Stimulated activated CD4-positive, alpha-beta T cell treated with anti-CD3 and anti-CD28 coated beads, Interleukin-12 subunit alpha, Interleukin-12 subunit beta, amount 100 ng/mL, for 24 hours (primary cell): ENCODE measurements at regions not wholly inside any gene's neighbourhood (a gene's known extent, or its start where the extent isn't known, plus 50 kb on each side); places are given as distances from the start of the nearest gene placed in this dataset.
"Not testable (repeated sequence)": the region's sequence is repeated elsewhere in the genome, so short reads cannot be mapped to it uniquely, and the experiment has no call there.

ENCODE experiments used
- DNase-seq, 2 experiments: peaks; one replicate each; pipeline ENCODE4 v3.0.0-alpha.2; 2020; ENCODE audit warnings: low read depth in 2 of 2

- no peak for DNase-seq
These were observed 52.0 kb downstream of the OLIG1 start for GRCh38 chr21:33121715-33122475.

- DNase-seq: no peak
These were observed 52.6 kb downstream of the OLIG1 start for GRCh38 chr21:33122507-33122906.

- no peak for DNase-seq
These were observed 53.6 kb downstream of the OLIG1 start for GRCh38 chr21:33123374-33124123.

- DNase-seq: no peak
These were observed 54.9 kb downstream of the OLIG1 start for GRCh38 chr21:33124889-33125288.

- no peak for DNase-seq
These were observed 55.9 kb downstream of the OLIG1 start for GRCh38 chr21:33125680-33126375.

GRCh38 chr21:33126569-33126968, 56.6 kb downstream of the OLIG1 start:
- DNase-seq: no peak

- DNase-seq: peak; percentile 30 to 59
These were observed 57.4 kb downstream of the OLIG1 start for GRCh38 chr21:33127154-33127867.

GRCh38 chr21:33127868-33128242, 57.9 kb downstream of the OLIG1 start:
- no peak for DNase-seq

GRCh38 chr21:33128538-33128937, 58.6 kb downstream of the OLIG1 start:
- DNase-seq: no peak

GRCh38 chr21:33132054-33132453, 62.1 kb downstream of the OLIG1 start:
- no peak for DNase-seq

- DNase-seq: no peak
These were observed 64.0 kb downstream of the OLIG1 start for GRCh38 chr21:33133892-33134291.

- DNase-seq: no peak
These were observed 66.0 kb downstream of the OLIG1 start for GRCh38 chr21:33135925-33136324.

- DNase-seq: no peak
These were observed 67.0 kb downstream of the OLIG1 start for GRCh38 chr21:33136847-33137502.

GRCh38 chr21:33139084-33139483, 69.1 kb downstream of the OLIG1 start:
- no peak for DNase-seq

- DNase-seq: no peak
These were observed 70.3 kb downstream of the OLIG1 start for GRCh38 chr21:33140288-33140687.

- DNase-seq: no peak
These were observed 76.5 kb downstream of the OLIG1 start for GRCh38 chr21:33146467-33146866.

- DNase-seq: no peak
These were observed 79.2 kb downstream of the OLIG1 start for GRCh38 chr21:33149181-33149580.

- not testable (repeated sequence) for DNase-seq
These were observed 78.8 kb upstream of the IFNAR2 start for GRCh38 chr21:33150968-33151367.

GRCh38 chr21:33151941-33152731, 77.6 kb upstream of the IFNAR2 start:
- DNase-seq: no peak

- DNase-seq: no peak
These were observed 77.0 kb upstream of the IFNAR2 start for GRCh38 chr21:33152732-33153130.

- no peak for DNase-seq
These were observed 74.7 kb upstream of the IFNAR2 start for GRCh38 chr21:33155005-33155404.
